Activated B cell treated with CpG ODN at 0.5 μM for 24 hours (primary cell): ENCODE measurements at regions not wholly inside any gene's neighbourhood (a gene's known extent, or its start where the extent isn't known, plus 50 kb on each side); places are given as distances from the start of the nearest gene placed in this dataset.

Source experiments
- ATAC-seq: fragments of 200-7000 bp; cut with Tn5 transposase; one replicate; pipeline ENCODE4 v1.10.0; 2021; ENCODE audit warnings: low read depth, mild to moderate bottlenecking, moderate library complexity
- CTCF ChIA-PET: fragments of 350-600 bp; sonication (Branson Sonifier 250); formaldehyde crosslinking; loops from one replicate; lab custom pipeline; 2021; ENCODE audit warnings: antibody characterized with exemption; lab: Charles Lee
- POLR2A ChIA-PET: fragments of 350-600 bp; sonication (Branson Sonifier 250); formaldehyde crosslinking; loops from one replicate; lab custom pipeline; 2021; ENCODE audit warnings: antibody characterized with exemption; lab: Charles Lee
- DNase-seq: peaks from one replicate; pipeline ENCODE4 v3.0.0; 2022
- H3K27ac Mint-ChIP-seq: one replicate; pipeline ENCODE4 v1.8.0; 2020; ENCODE audit warnings: mixed read lengths
- H3K27me3 Mint-ChIP-seq: one replicate; pipeline ENCODE4 v1.8.0; 2021; ENCODE audit warnings: mixed read lengths
- H3K36me3 Mint-ChIP-seq: one replicate; pipeline ENCODE4 v1.8.0; 2021; ENCODE audit warnings: low read depth, mixed read lengths
- H3K4me1 Mint-ChIP-seq: one replicate; pipeline ENCODE4 v1.8.0; 2021; ENCODE audit warnings: mixed read lengths
- H3K4me3 Mint-ChIP-seq: one replicate; pipeline ENCODE4 v1.8.0; 2020; ENCODE audit warnings: mild to moderate bottlenecking, mixed read lengths
- H3K9me3 Mint-ChIP-seq: one replicate; pipeline ENCODE4 v1.8.0; 2020; ENCODE audit warnings: mixed read lengths
- CTCF ChIP-seq: fragments of 200-600 bp; IDR thresholded peaks from one replicate; pipeline ENCODE4 v1.8.0; 2022; ENCODE audit warnings: antibody characterized with exemption, mild to moderate bottlenecking
- intact Hi-C: fragments of 100-400 bp; cut with micrococcal nuclease; formaldehyde crosslinking; loops from one replicate; pipeline ENCODE4 v1.15.1; 2024

DNA sequence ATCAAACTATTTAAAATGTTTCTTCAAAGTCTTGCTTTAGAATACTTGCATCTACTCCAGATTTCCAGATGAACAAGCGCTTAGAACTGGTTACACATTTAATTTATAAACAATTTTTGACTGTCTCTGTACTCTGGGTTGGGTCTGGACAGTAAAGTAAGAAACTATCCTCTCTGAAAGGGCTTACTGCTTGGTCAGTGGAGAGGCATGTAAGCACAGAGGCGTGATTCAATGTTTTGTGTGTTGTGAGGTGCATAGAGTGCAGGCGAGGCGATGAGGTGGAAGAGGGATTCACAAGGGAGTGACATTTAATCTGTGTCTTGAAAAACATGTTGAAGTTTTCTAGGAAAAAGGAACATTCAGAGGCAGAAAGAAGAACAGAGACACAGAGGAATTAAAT is 231.4 kb downstream of the VEGFC start:
- ATAC-seq, result no peak
- Mint-ChIP-seq H3K27me3 (no peaks in the 10 kb centered on the region), H3K9me3 (no peaks in the 10 kb centered on the region), H3K4me1 (no peaks in the 10 kb centered on the region), H3K27ac (no peak overlapping the region), H3K36me3 (no peaks in the 10 kb centered on the region), H3K4me3 (no peak overlapping the region)
- DNase-seq, result no peak
- intact Hi-C loops, result no loop called here
- CTCF ChIA-PET, result no interaction called here
- POLR2A ChIA-PET, result no interaction called here
- TF ChIP-seq CTCF, result no peak

DNA sequence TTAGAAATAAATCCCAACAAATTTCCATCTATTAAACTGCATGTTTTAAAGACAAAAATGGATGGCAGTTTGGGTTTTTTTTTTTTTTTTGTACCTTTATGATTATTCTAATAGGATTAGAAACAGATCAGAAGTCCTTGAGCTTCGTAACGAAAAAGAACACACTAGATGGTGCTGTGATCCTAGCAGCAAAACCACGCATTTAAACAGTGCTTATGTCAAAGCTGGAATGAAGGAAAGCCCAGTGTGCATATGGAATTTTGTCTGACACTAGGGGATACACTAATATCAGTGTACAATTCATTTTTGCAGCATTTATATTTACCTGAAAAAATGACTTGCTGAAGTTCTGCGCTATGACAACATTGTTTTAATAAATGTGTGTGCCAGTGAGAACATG is 229.1 kb downstream of the VEGFC start:
- POLR2A ChIA-PET, result no interaction called here
- no peak for ATAC-seq
- CTCF ChIA-PET, result no interaction called here
- Mint-ChIP-seq H3K9me3 (no peaks in the 10 kb centered on the region), H3K4me3 (no peak overlapping the region), H3K4me1 (no peaks in the 10 kb centered on the region), H3K27ac (no peak overlapping the region), H3K27me3 (no peaks in the 10 kb centered on the region), H3K36me3 (no peaks in the 10 kb centered on the region)
- DNase-seq, result no peak
- intact Hi-C loops, result no loop called here
- TF ChIP-seq CTCF, result no peak

- Mint-ChIP-seq H3K27ac (no peak overlapping the region), H3K27me3 (no peaks in the 10 kb centered on the region), H3K4me1 (no peaks in the 10 kb centered on the region), H3K9me3 (no peaks in the 10 kb centered on the region), H3K4me3 (no peak overlapping the region), H3K36me3 (no peaks in the 10 kb centered on the region)
- intact Hi-C loops, result no loop called here
- ChIA-PET CTCF (no interaction called here), POLR2A (no interaction called here)
- DNase-seq, result no peak
- ATAC-seq, result no peak
- TF ChIP-seq CTCF, result no peak
Observed at GRCh38 chr4:176565049-176565448, 227.7 kb downstream of the VEGFC start.

- Mint-ChIP-seq H3K27ac (no peak overlapping the region), H3K36me3 (no peaks in the 10 kb centered on the region), H3K9me3 (no peaks in the 10 kb centered on the region), H3K4me1 (no peaks in the 10 kb centered on the region), H3K4me3 (no peak overlapping the region), H3K27me3 (no peaks in the 10 kb centered on the region)
- ChIA-PET CTCF (no interaction called here), POLR2A (no interaction called here)
- ATAC-seq (no peak), DNase-seq (no peak)
- TF ChIP-seq CTCF, result no peak
- intact Hi-C loops, result no loop called here
Observed at GRCh38 chr4:176566769-176567168, 226.0 kb downstream of the VEGFC start.

GRCh38 chr4:176568238-176568637 is 224.5 kb downstream of the VEGFC start:
- no peaks in the 10 kb centered on the region for H3K4me1 Mint-ChIP-seq
- intact Hi-C loops, result no loop called here
- H3K27me3 Mint-ChIP-seq, result no peaks in the 10 kb centered on the region
- DNase-seq (no peak), ATAC-seq (no peak)
- H3K36me3 Mint-ChIP-seq, result no peaks in the 10 kb centered on the region
- TF ChIP-seq CTCF, result no peak
- ChIA-PET POLR2A (no interaction called here), CTCF (no interaction called here)
- no peak overlapping the region for H3K27ac Mint-ChIP-seq
- no peak overlapping the region for H3K4me3 Mint-ChIP-seq
- H3K9me3 Mint-ChIP-seq, result no peaks in the 10 kb centered on the region
